Liver (tissue), 7 donors: ENCODE measurements at regions not wholly inside any gene's neighbourhood (a gene's known extent, or its start where the extent isn't known, plus 50 kb on each side); places are given as distances from the start of the nearest gene placed in this dataset.

Source experiments
- DNase-seq: peaks from one replicate; pipeline ENCODE4 v3.0.0-alpha.2; 2017; ENCODE audit warnings: low spot score
- H3K27ac ChIP-seq, 2 donors: one replicate each; pipeline ENCODE4 v1.7.0; 2013; ENCODE audit warnings: inconsistent platforms in 2 of 2, low read length in 2 of 2, control low read depth in 1 of 2, low read depth in 1 of 2, mild to moderate bottlenecking in 1 of 2
- H3K27me3 ChIP-seq, 4 donors: one replicate each; pipeline versions ENCODE4 v1.6.1 to v1.7.0; 2013; ENCODE audit warnings: low read length in 3 of 4, inconsistent platforms in 1 of 4, mild to moderate bottlenecking in 1 of 4, moderate library complexity in 1 of 4; ENCODE audit not compliant: control insufficient read depth in 4 of 4, insufficient read depth in 4 of 4
- H3K36me3 ChIP-seq, 4 donors: one replicate each; pipeline versions ENCODE4 v1.6.1 to v1.7.0; 2013; ENCODE audit warnings: low read length in 3 of 4, mild to moderate bottlenecking in 3 of 4, low read depth in 1 of 4, moderate library complexity in 1 of 4; ENCODE audit not compliant: control insufficient read depth in 4 of 4, insufficient read depth in 3 of 4
- H3K4me1 ChIP-seq, 4 donors: one replicate each; pipeline versions ENCODE4 v1.6.1 to v1.7.0; 2013; ENCODE audit warnings: low read length in 3 of 4, mild to moderate bottlenecking in 3 of 4, moderate library complexity in 1 of 4; ENCODE audit not compliant: control insufficient read depth in 4 of 4, insufficient read depth in 4 of 4
- H3K4me3 ChIP-seq, 3 donors: one replicate each; pipeline versions ENCODE4 v1.6.1 to v1.7.0; 2013; ENCODE audit warnings: low read length in 3 of 3, control low read depth in 1 of 3, low read depth in 1 of 3, mild to moderate bottlenecking in 1 of 3
- H3K9ac ChIP-seq, 2 donors: one replicate each; pipeline ENCODE4 v1.7.0; 2013; ENCODE audit warnings: low read length in 2 of 2, mild to moderate bottlenecking in 2 of 2, moderate library complexity in 2 of 2, control low read depth in 1 of 2, low read depth in 1 of 2
- H3K9me3 ChIP-seq, 4 donors: one replicate each; pipeline versions ENCODE4 v1.6.1 to v1.7.0; 2013; ENCODE audit warnings: low read length in 3 of 4; ENCODE audit not compliant: control insufficient read depth in 4 of 4
- FOXA1 ChIP-seq: IDR thresholded peaks from 2 replicates; pipeline ENCODE4 v1.6.1; 2016; ENCODE audit warnings: antibody characterized with exemption
- FOXA2 ChIP-seq: IDR thresholded peaks from 2 replicates; pipeline ENCODE4 v1.6.1; 2016; ENCODE audit warnings: antibody characterized with exemption
- HNF4A ChIP-seq, 2 donors: conservative IDR thresholded peaks; 2 replicates each; pipeline ENCODE4 v1.6.1; 2016; ENCODE audit warnings: antibody characterized with exemption in 2 of 2, mild to moderate bottlenecking in 2 of 2
- HNF4G ChIP-seq: IDR thresholded peaks from 2 replicates; pipeline ENCODE4 v1.6.1; 2016; ENCODE audit warnings: antibody characterized with exemption
- JUND ChIP-seq, 2 donors: IDR thresholded peaks; 2 replicates each; pipeline ENCODE4 v1.6.1; 2016; ENCODE audit warnings: antibody characterized with exemption in 2 of 2
- NR2F2 ChIP-seq: IDR thresholded peaks from 2 replicates; pipeline ENCODE4 v1.6.1; 2016; ENCODE audit warnings: antibody characterized with exemption
- RXRA ChIP-seq, 2 donors: IDR thresholded peaks; 2 replicates each; pipeline ENCODE4 v1.6.1; 2017 to 2018; ENCODE audit warnings: antibody characterized with exemption in 2 of 2, mild to moderate bottlenecking in 1 of 2
- SP1 ChIP-seq: IDR thresholded peaks from 2 replicates; pipeline ENCODE4 v1.6.1; 2018; ENCODE audit warnings: antibody characterized with exemption, mild to moderate bottlenecking
- TAF1 ChIP-seq: conservative IDR thresholded peaks from 2 replicates; pipeline ENCODE4 v1.6.1; 2016; ENCODE audit warnings: antibody characterized with exemption, mild to moderate bottlenecking
- YY1 ChIP-seq: IDR thresholded peaks from 2 replicates; pipeline ENCODE4 v1.6.1; 2016; ENCODE audit warnings: antibody characterized with exemption, mild to moderate bottlenecking
- WGBS: extraction: QIAGEN DNeasy Blood & Tissue Kit; methylation state at CpG from one replicate; pipeline ENCODE4 v1.1.7; 2013; 5-methylcytosine and 5-hydroxymethylcytosine counted together
- TF ChIP-seq, protein P1 (sequence below): IDR thresholded peaks from 2 replicates; pipeline ENCODE4 v1.6.1; 2016; ENCODE audit warnings: antibody characterized with exemption, mild to moderate bottlenecking
- TF ChIP-seq, protein P2 (sequence below): IDR thresholded peaks from 2 replicates; pipeline ENCODE4 v1.6.1; 2016; ENCODE audit warnings: antibody characterized with exemption
- TF ChIP-seq, protein P3 (sequence below): IDR thresholded peaks from 2 replicates; pipeline ENCODE4 v1.6.1; 2016; ENCODE audit warnings: antibody characterized with exemption
- donor health status: healthy.
- donor health status: healthy.
- donor health status: healthy.
- donor health status: healthy.

DNA sequence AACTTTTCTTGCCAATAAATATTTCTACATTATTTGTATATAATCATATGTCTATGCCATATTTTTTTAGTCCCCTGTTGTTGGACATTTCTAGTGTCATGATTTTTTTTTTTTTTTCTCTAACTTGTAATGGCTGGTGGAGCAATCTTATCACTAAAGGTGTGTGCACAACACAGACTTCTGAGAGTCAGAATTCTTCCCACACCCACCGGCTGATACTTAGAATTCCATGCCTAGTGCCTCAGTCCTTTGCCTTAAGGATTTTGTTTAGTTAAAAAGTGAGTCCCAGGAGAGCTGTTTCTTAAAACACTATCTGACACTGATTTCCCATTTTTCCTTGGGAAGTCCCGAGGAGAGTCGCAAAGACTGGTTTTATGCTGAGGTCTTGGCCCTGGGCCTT, 87.7 kb upstream of the BARX2 start (continued):
- TF ChIP-seq HNF4A (conservative IDR thresholded peaks at IDR 0.05) (no peak), SP1 (no peak)
- TF ChIP-seq, protein P1, sequence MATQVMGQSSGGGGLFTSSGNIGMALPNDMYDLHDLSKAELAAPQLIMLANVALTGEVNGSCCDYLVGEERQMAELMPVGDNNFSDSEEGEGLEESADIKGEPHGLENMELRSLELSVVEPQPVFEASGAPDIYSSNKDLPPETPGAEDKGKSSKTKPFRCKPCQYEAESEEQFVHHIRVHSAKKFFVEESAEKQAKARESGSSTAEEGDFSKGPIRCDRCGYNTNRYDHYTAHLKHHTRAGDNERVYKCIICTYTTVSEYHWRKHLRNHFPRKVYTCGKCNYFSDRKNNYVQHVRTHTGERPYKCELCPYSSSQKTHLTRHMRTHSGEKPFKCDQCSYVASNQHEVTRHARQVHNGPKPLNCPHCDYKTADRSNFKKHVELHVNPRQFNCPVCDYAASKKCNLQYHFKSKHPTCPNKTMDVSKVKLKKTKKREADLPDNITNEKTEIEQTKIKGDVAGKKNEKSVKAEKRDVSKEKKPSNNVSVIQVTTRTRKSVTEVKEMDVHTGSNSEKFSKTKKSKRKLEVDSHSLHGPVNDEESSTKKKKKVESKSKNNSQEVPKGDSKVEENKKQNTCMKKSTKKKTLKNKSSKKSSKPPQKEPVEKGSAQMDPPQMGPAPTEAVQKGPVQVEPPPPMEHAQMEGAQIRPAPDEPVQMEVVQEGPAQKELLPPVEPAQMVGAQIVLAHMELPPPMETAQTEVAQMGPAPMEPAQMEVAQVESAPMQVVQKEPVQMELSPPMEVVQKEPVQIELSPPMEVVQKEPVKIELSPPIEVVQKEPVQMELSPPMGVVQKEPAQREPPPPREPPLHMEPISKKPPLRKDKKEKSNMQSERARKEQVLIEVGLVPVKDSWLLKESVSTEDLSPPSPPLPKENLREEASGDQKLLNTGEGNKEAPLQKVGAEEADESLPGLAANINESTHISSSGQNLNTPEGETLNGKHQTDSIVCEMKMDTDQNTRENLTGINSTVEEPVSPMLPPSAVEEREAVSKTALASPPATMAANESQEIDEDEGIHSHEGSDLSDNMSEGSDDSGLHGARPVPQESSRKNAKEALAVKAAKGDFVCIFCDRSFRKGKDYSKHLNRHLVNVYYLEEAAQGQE = no peak

DNA sequence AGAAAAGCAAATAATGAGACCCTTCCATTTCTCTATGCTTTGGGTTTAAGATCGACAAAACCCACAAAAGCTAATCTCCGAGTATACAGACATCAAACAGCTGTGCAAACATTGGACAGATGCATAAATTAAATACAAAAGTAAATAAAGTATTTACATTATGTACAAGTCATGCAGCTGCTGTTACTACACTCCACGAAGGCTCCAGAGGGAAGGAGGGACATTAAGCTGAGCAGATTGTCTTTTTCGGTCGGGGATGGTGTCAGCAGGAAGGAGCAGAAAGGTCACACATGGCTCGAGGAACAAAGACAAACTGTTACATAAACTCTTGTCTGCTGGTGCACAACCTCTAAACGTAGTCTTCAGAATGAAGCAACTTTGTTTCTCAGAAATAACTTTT, 88.8 kb upstream of the BARX2 start:
- 65% methylated on average over 7 of the region's 7 CpGs for WGBS
- DNase-seq = no peak

DNA sequence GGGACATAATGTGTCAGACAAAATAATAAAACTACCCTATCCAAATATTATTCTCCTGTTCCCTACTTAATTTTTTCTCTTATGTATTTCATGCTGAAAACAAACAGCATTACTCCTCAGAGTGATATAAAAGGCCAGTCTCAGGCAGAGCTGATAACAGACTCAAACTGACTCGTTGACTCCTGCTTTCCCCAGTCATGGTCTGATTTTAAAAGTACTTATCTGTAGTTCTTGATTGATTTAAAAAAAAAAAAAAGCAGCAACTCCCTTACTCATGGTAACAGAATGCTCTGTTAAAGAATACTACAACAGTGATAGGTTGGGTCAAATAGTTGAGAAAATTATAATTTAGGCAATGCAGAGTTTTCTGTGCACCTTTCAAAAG, 90.3 kb upstream of the BARX2 start:
- Histone ChIP-seq H3K4me3 (no peak overlapping the region), H3K9me3 (no peaks in the 10 kb centered on the region), H3K9ac (no peak overlapping the region), H3K27me3 (no peaks in the 10 kb centered on the region), H3K4me1 (peaks cover 0 to 18% (median 6%) of the 10 kb centered on the region in 4 donors), H3K36me3 (no peaks in the 10 kb centered on the region), H3K27ac (no peak overlapping the region)
- no peak for TF ChIP-seq RXRA (IDR thresholded peaks at IDR 0.05)
- TF ChIP-seq FOXA2 = no peak
- no peak for TF ChIP-seq FOXA1
- no peak for TF ChIP-seq JUND (IDR thresholded peaks at IDR 0.05)
- TF ChIP-seq YY1 = no peak
- no peak for TF ChIP-seq NR2F2
- TF ChIP-seq SP1 = no peak
- TF ChIP-seq HNF4G = no peak
- TF ChIP-seq, protein P2, sequence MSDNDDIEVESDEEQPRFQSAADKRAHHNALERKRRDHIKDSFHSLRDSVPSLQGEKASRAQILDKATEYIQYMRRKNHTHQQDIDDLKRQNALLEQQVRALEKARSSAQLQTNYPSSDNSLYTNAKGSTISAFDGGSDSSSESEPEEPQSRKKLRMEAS = no peak
- TF ChIP-seq, protein P3, sequence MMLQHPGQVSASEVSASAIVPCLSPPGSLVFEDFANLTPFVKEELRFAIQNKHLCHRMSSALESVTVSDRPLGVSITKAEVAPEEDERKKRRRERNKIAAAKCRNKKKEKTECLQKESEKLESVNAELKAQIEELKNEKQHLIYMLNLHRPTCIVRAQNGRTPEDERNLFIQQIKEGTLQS = no peak
- TF ChIP-seq, protein P1 = no peak
- TF ChIP-seq HNF4A (conservative IDR thresholded peaks at IDR 0.05) = no peak
- DNase-seq = no peak
- WGBS = 42% methylated on average over 1 of the region's 1 CpG

More for the DNA sequence above, 88.8 kb upstream of the BARX2 start:
- no peaks in the 10 kb centered on the region for H3K9me3 ChIP-seq
- no peaks in the 10 kb centered on the region for H3K36me3 ChIP-seq
- no peak overlapping the region for H3K9ac ChIP-seq
- TF ChIP-seq TAF1 = no peak
- no peak for TF ChIP-seq FOXA2
- no peak for TF ChIP-seq JUND (IDR thresholded peaks at IDR 0.05)
- TF ChIP-seq, protein P2 = no peak
- no peak for TF ChIP-seq NR2F2
- peaks cover 0 to 19% (median 7%) of the 10 kb centered on the region in 4 donors for H3K4me1 ChIP-seq
- H3K27ac ChIP-seq = no peak overlapping the region
- no peaks in the 10 kb centered on the region for H3K27me3 ChIP-seq
- no peak overlapping the region for H3K4me3 ChIP-seq
